GM12892 (cell line): ENCODE measurements at regions not wholly inside any gene's neighbourhood (a gene's known extent, or its start where the extent isn't known, plus 50 kb on each side); places are given as distances from the start of the nearest gene placed in this dataset.

Source experiments
- POLR2A ChIP-seq: IDR thresholded peaks from 2 replicates; pipeline ENCODE4 v1.6.1; 2011; ENCODE audit warnings: low read depth, low read length, control low read depth
- POLR2AphosphoS5 ChIP-seq: IDR thresholded peaks from 2 replicates; pipeline ENCODE4 v1.6.1; 2011; ENCODE audit warnings: low read depth, low read length, control low read depth

- TF ChIP-seq POLR2AphosphoS5 (no peak), POLR2A (no peak)
Measured at GRCh38 chr7:46163246-46163645, 242.2 kb upstream of the IGFBP3 start.
